GM10266 (cell line): ENCODE measurements at regions not wholly inside any gene's neighbourhood (a gene's known extent, or its start where the extent isn't known, plus 50 kb on each side); places are given as distances from the start of the nearest gene placed in this dataset.

Experiments used
- DNase-seq: peaks from one replicate; pipeline ENCODE4 v3.0.0; 2012; ENCODE audit errors: extremely low spot score
- TF ChIP-seq, protein P1 (sequence below): IDR thresholded peaks from 2 replicates; pipeline ENCODE4 v1.5.1; 2012; ENCODE audit warnings: mild to moderate bottlenecking, low read depth; ENCODE audit not compliant: control insufficient read depth, insufficient read depth; ENCODE audit errors: missing control alignments

DNA sequence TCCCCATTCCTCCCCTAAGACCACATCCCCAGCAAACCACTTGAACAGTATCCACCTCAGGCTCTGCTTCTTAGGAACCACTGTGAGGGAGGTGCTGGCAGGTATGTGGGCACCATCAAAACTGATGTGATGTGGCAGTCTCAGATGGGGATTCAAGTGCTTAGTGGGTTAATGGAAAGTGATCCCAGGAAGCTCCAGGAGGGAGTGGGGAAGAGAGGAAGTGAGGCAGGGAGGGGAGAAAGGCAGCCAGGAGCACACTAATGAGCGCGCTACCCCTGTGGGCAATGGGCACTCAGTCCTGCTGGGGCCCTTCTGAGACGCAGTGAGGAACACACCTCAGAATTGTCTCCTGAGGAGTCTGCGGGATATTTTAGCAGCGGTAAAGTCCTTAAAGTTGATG, 263.1 kb upstream of the MOCS1 start:
- DNase-seq, result no peak
- TF ChIP-seq, protein P1, sequence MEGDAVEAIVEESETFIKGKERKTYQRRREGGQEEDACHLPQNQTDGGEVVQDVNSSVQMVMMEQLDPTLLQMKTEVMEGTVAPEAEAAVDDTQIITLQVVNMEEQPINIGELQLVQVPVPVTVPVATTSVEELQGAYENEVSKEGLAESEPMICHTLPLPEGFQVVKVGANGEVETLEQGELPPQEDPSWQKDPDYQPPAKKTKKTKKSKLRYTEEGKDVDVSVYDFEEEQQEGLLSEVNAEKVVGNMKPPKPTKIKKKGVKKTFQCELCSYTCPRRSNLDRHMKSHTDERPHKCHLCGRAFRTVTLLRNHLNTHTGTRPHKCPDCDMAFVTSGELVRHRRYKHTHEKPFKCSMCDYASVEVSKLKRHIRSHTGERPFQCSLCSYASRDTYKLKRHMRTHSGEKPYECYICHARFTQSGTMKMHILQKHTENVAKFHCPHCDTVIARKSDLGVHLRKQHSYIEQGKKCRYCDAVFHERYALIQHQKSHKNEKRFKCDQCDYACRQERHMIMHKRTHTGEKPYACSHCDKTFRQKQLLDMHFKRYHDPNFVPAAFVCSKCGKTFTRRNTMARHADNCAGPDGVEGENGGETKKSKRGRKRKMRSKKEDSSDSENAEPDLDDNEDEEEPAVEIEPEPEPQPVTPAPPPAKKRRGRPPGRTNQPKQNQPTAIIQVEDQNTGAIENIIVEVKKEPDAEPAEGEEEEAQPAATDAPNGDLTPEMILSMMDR, result no peak

DNA sequence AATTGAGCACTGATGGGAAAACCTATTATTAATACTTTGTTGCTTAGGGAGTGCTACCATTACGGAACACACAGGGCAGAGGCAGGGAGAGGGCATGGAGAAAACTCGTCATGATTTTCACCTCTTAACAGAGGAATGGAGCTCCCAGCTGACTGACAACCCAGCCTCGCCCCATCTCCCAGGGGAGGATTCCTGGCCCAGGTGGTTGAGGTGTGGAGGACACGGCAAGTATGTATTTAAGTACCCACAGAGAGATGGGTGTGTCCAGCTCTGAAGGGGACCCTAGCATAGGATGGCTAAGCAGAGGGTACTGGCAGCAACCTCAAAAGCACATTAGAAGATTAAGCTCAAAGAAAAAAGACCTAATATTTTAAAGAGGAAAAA, 261.9 kb upstream of the MOCS1 start:
- TF ChIP-seq, protein P1, result no peak
- DNase-seq, result no peak

DNA sequence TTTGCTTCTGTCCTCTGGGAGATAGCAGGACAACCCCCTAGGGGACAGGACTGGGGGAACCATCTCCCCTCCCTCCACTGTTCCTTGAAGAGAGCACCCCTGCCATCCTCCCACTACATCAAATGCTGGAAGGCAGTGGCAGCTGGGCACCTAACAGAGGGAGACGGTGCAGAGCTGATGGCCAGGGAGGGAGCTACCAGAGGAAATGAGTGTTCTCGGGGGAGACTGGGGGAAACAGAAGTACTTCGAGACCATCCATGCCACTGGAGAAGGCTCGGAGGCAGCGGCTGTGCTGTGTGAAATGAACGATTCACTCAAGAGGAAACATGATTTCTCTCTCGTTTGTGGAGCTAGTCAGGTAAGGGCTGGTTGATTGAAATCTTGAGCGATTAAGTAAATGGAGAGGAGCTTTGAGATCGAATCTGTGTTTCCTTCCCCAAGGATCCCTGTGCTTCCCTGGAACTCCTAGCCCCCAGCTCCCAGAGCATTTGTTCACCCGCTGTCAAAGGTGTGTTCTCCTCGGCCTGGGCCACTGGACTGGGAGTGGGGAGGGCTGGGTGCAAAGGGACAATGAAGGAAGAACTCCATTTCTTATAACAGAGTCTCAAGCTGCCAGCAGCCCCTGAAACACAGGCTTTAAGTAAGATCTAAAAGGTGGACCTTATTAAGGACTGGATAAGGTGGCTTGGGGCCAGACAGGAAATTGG, 261.3 kb upstream of the MOCS1 start:
- DNase-seq, result no peak
- TF ChIP-seq, protein P1, result no peak

DNA sequence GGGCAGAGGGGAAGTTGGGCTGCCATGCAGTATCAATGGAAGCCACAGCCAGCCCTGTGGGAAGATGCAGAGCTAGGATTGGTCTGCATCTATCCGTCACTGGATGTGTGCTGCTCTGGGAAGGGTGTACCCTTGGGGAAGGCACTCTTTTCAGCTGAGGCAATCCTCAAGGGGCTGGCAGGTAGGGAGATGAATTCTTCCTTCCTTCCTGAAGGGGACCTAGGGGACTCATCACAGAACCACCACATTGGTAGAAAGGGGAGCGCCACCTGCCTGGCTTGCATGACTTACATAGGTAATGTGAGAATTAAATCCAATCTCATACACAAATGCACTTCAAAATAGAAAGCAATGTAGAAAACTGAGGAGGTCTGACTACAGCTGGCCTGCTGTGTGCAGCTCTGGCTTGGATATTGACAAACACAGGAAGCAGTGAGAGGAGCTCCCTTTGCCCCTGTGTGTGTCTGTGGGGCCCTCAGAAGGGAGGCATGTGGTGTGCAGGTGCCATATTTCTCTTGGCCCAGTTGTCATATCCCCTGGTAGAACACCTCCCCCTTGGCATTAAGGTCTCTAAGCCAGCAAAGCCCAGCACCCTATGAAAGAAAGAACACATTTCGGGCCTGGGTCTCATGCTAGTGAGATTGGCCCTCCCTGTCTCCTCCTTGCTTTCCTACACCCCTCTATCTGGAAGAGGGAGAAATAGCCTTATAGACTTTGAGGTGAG, 260.3 kb upstream of the MOCS1 start:
- TF ChIP-seq, protein P1, result no peak
- no peak for DNase-seq

DNA sequence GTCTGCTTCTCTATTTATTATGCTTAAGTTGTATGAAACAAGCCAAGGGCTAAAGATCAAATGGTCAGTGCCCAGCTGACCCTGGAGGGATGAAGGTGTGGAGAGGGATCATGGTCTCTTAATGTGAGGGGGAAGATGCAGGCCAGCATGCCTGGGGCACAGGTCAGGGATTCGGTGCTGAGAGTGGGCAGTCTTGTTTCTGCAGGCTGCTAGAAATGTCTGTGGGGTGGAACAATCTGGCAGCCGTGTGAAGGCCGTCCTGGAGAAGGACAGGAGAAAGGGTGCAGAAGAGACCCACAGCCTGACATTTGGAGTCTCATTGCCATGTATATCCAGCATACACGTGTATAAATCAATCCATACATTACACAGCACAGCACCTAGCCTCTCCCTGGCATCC, 258.3 kb upstream of the MOCS1 start:
- TF ChIP-seq, protein P1, result no peak
- no peak for DNase-seq

DNA sequence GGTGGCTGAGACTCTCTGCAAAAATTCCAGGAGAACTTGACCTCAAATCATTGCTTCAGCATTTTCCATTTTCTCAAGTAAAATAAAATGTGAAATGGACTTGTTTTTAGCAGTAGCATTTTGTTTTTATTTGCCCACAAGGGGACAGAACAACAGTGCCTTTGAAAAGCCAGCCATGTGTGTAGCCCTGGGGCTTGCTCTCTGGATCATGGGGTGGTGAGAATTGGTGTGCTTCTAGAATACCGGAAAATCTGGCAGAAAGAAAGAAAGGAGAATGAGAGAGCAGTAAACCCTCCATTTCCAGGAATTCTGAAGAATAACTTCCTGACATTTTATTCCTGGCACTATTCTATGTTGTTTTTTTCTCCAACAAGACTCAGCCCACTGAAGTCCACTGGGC, 254.7 kb upstream of the MOCS1 start:
- DNase-seq, result no peak
- TF ChIP-seq, protein P1, result no peak

DNA sequence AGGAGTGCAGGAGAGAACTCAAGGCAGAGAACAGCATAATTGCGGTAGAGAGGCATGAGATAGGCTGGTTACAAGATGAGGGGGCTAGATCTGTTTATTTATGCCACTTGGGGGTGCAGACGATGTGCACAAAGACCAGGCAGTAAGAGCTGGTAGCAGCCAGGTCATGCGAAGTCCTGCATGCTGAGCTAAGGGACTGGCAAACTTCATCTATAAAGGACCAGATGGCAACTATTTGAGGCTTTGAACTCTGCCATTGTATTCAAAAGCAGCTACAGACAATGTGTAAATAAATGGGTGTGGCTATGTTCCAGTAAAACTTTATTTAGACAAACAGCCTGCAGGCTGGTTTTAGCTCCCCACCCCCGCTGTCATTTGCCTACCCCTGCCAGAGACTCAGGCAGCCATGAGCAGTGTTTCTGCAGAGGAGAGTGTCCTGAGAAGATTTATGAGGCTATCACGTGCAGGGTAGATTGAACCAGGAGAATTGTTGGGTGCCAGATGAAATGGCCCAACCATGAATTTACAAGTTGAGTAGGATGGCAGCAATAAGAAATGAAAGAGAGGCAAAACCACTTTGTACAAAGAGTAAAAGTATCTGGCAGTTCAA, 253.4 kb upstream of the MOCS1 start:
- no peak for DNase-seq
- TF ChIP-seq, protein P1, result no peak
